HG02642 (cell line): ENCODE measurements at regions not wholly inside any gene's neighbourhood (a gene's known extent, or its start where the extent isn't known, plus 50 kb on each side); places are given as distances from the start of the nearest gene placed in this dataset.

Experiments used
- ATAC-seq: cut with Tn5 transposase; IDR thresholded peaks from one replicate; pipeline ENCODE4 v1.9.1; 2021; ENCODE audit warnings: mild to moderate bottlenecking; ENCODE audit not compliant: unreplicated experiment, poor library complexity

DNA sequence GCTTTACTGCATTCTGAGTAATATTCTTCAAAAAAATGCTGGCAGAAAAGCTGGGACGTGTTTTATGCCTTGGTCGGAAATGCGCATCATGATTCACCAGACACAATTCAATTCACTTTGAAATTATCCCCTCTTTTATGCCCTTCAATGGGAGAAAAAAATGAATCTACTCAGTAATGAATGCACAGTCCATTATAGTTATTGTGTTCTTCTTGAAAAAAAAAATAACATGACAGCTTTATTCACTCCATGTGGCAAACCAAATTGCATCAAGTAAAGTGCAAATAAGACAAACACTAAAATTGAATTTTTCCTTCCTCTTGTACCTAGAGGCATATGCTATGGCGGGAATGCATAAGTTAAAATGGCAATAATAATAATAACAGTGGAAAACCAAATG is 159.4 kb upstream of the IFNG-AS1 start:
- ATAC-seq: no peak

DNA sequence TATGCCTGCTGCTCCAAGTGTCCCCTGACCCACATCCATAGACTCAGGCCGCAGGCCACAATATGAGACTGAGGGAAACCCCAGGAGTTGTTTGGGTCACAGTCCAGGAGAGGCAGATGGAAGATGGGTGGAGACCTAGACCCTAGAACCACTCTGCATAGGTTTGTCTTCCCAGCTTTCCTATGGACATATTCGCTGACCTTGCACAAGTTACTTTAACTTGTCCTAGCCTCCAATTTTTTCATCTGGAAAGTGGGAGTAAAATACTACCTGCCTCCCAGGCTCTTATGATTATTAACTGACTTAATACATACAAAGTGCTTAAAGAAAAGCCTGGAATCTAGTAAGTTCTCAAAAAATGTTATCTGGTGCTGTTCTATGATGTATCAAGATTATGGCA is 157.1 kb upstream of the IFNG-AS1 start:
- no peak for ATAC-seq

DNA sequence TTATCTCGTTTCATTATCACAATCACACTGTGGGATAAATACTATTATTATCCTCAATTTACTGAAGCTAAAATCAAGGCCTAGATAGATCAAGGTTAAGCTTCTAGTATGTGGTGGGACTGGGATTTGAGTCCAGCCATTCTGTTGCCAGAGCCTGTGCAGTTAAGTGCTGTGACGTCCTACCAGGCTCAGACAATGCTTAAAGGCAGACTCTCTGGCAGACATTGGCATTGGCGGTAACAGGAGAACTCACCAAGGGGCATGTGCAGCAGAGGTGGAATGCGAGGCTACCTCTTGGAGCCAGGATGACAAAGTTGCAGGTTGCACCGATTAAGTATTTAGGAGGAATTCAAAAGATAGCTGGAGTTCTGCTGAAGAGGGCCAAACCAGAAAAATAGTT is 155.6 kb upstream of the IFNG-AS1 start:
- no peak for ATAC-seq

DNA sequence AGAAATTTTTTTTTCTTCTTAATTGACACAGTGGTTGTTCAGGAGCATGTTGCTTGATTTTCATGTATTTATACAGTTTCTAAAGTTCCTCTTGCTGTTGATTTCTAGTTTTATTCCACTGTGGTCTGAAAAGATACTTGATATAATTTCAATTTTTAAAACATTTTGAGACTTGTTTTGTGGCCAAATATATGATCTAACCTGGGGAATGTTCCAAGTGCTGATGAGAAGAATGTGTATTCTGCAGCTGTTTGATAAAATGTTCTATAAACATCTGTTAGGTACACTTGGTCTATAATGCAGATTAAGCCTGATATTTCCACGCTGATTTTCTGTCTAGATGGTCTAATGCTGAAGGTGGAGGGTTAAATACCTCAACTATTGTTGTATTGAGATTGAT is 151.4 kb upstream of the IFNG-AS1 start:
- ATAC-seq: no peak

DNA sequence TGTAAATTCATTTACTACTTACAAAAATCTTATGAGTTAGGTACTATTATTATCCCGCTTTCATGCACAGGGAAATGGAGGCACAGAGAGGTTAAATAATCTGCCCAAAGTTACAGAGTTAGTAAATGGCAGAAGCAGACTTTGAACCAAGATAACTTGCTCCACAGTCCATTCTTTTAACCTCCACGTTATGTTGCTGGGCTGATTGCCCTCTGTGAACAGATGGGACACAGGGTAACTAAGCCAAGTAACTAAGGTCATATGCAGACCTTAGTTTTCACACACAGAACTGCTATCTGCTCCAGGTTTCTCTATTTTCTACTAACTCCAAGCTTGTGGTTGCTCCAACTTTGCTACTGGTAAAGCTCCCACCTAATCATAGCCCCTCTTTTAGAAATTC is 147.1 kb upstream of the IFNG-AS1 start:
- no peak for ATAC-seq

DNA sequence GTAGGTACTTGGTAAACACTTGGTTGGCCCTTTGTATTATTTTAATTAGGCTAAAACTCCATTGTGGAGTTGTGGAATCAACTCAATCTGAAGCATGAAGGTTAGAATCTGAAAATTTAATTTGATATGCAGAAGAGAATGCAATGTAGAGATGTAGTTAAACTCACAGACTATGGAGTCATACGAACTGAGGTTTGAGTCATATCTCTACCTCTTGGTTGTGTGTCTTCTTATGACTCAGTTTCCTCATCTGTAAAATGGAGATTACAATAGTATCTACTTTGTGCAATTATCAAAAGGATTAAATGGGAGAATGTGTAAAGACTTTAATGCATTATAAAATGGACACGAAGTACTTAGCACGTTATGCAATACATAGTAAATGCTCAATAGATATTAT is 146.0 kb upstream of the IFNG-AS1 start:
- ATAC-seq: no peak

DNA sequence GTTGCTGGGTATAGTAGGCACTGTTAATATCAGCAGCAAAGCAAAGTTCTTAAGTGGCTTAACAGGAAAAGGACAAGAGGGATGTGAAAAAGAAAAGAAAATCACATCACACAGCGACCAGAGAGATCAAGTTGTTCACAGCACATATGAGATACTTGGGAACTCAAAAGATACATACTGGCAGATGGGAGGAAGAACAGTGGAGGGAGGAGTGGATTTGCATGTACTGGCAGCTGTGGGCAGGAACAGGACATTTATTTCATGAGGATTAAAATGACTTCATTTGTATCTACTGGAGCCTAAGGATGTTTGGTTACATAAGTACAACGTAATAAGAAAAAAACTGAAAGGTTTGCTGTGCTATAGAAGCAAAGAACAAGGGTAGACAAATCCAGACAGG is 136.5 kb upstream of the IFNG-AS1 start:
- no peak for ATAC-seq

DNA sequence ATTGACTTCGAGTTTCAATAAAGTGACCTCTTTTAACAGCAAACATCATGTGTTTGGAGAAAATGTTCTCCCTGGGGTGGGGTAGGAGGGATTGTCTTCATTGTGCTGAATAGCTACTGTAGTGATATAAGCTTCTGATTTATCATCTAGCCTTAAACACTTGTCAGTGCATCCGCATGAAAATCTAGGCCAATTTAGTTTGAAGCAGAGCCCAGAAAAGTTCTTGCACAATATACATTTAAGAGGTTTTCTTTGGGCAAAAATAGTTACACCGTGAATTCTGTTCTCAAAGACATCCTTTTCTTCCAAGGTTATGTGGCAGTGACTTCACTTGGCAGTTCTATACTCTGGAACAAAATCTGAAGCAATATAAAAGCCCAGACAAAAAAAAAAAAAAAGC is 136.0 kb upstream of the IFNG-AS1 start:
- ATAC-seq: no peak

DNA sequence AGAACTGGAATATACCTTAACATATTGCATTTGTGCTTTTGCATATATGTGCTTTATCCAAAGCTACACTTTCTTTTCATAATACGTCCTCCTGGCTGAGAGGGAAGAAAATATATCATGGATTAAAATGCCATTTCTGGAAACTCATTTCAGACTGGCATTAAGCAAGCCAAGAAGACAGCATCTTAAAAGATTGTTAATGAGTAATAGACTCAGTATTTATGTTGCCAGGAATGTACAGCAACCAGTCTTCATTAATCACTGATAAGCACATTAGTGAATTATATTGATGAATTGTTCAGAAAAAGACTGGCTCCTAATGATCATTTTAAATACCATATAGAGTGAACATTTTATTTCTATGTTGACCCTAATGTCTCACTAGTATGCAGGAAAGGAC is 134.9 kb upstream of the IFNG-AS1 start:
- no peak for ATAC-seq

DNA sequence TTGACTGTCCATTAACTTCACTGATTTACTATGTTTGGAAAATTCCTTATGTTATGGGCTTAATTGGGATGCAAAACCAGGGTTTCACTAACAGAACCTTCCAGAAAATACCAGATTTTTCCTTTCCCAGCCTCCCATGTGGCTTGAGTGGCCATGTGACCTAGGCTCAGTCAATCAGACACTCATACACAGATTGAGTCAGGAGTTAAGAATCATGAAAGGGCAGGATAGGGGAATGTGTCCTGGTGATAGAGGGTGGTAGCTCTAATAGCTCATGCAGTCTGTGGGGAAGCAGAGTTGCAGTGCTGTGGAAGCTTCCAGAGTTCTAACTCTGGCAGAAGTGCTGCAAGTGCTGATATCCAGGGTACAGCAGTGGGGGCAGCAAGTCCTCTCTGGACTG is 134.1 kb upstream of the IFNG-AS1 start:
- no peak for ATAC-seq

DNA sequence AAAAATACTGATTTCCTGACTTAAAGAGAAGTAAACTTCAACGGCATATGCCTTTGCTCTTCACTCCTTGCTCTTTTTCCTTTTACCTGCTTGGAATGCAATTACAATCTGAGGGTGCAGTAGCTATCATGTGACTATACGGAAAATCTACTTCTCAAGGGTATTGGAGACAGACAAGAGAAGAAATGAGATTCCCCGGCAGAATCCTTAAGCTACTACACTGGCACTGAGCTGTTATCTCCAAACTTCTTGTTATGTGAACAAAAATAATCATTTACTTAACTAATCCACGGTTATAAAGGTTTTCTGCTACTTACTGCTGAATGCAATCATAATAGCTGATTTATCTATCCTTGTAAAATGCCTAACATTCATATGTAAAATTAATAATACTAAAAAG is 118.0 kb upstream of the IFNG-AS1 start:
- ATAC-seq: no peak

DNA sequence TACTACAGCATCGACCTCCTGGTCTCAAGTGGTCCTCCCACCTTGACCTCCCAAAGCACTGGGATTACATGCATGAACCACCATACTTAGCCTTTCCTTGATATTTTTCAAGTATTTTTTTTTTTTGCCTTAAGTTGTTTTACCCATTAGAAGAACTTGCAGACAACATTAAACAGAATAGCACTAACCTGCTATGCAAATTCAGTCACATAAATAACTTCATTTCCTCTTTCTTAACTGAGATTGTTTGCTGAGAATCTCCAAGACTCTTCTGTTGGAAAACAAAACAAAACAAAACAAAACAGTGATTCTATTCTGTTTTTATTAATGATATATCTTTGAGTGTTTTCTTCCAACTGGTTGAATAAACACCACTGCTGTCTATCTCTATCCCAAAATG is 115.9 kb upstream of the IFNG-AS1 start:
- ATAC-seq: no peak

DNA sequence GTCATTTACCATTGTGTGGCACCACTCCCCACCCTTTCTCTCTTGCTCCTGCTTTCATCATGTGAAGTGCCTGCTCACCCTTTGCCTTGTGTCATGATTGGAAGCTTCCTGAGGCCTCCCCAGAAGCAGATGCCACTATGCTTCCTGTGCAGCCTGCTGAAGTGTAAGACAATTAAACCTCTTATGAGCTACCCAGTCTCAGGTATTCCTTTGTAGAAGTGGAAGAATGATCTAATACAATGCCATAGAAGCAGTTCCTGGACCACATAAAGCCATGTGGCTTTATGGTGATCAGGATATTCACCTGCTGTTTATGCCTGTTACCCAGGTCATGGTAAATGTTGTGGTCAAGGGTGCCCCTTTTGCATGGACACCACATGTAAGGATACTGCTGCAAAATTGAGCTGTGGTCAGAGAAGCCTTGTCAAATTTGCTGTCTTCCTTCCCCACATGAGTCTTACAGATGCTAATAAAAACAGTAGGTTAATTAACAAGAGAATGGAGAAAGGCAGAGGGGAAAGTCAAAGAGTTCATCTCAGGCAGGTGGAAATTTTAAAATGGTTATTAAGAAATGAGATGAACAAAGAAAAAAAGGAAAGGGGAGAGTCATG is 112.8 kb upstream of the IFNG-AS1 start:
- ATAC-seq: no peak

DNA sequence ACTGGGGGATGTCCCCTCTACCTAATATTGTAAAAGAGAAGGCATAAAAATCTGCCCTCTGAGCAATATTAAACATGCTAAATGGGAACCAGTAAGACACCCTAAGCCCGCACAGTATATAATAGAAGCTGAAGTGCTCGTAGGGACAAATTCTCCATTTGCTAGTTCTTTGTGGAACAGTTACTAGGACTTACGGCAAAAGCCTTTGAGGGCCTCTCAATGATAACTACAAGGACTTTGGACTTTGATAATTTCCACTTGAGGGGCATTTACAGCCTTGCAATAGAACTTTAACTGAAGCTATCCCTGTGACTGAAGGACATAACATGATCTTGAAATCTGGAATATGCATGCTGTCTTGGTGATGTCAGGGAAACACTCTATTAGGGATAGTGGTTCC is 111.5 kb upstream of the IFNG-AS1 start:
- no peak for ATAC-seq

DNA sequence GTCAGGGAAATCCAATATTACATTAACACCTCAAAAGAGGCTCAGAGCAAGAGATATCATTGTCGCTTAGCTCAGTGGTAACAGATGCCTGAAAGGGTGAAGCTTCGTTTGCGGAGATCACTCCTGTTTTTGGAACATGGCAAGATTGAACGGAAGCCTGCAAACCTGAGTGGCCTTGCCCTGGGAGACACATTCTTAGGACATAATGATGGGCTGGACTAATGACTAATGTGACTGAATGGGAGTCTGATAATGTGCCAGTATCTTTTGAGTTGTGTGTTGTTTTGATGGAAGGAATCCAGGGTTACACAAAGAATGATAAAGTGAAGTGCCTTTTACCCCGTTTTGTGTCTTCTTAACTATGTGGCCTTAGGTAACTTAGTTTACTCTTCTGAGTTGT is 109.3 kb upstream of the IFNG-AS1 start:
- ATAC-seq: no peak

DNA sequence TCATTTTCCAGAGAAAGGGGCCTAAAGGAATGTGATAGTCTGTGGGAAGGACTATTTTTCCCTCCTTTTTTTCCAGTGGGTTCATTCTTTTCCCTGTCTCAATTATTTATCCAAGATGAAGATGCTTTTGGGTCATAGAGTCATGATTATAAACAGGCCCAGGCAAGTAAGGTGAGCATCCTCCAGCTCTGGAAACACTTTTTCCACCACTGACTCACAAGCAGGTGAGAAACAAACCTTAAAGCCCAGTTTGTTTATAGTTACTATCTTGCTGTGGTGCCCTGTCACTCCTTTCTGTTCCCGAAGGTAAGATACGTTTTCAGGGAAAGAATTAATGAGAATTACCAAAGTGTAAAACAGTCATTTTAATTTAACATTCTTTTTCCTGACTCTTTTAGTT is 107.7 kb upstream of the IFNG-AS1 start:
- no peak for ATAC-seq

DNA sequence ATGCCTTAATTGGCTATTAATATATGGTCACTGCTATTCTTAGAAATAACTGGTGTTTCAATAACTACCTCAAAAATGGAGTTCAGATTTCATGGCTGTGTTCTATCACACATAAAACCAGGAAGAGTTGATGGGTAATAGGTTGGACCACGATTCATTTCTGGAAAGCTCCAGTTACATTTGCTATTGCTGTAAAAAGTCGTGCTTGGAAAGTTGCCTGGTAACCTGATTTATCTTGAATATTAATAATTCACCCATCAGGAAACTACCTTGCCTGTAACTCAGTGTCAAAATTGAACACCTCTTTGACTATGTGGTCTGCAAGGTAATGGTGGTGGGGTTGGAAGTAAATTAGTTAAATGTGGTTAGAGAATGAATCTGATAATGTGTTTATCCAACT is 104.7 kb upstream of the IFNG-AS1 start:
- ATAC-seq: no peak

DNA sequence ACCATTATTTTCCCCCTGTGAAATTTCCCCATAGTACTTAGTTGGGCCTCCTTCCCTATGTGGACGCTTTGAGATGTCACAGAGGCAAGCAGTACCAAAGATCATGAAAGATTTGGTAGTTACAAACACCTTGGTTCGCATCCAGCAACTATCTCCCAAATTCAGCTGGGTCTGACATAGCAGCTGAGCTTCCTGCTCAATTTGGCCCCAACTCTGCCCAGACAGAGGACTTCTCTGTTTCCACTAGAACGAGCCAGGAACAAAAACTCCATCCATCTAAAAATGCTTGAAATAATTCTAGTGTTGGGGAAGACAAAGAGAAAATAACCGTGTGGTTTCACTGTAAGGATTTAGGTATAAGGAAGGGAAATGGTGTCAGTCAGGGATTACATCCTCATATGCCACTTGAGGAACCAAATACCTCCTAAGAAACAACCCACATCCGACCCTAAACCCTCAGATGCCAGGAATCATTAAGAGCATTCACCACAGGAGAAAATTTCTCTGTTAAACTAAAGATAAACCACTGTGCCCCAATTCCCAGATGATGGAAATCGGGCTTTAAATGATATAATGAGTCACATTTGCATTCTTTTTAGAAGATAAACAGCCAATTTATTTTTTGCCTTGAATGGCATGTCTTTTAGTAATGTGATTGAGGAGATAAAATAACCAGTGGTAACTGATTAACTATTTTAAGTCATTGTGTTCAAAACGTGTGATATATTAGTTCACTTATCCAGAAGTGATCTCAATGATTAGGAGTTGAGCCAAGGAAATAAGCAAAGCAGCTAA is 103.7 kb upstream of the IFNG-AS1 start:
- no peak for ATAC-seq

DNA sequence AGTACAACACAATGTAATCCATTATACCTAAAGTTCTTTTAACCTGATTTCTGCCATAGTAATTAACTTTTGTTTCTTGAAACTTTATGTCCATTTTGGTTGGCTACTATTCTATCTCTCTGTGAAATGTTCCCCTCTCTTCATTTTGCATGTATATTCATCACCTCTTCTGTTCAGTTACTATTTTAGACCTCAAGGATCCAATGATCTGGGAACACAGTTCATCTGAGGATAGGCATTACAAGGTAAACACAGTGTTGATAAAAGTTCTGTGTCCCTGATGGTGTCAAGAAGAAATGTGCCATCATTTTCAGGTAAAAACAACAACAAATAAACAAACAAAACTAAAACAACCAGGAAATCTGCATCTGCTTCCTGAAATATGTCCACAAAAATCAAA is 102.2 kb upstream of the IFNG-AS1 start:
- ATAC-seq: no peak

DNA sequence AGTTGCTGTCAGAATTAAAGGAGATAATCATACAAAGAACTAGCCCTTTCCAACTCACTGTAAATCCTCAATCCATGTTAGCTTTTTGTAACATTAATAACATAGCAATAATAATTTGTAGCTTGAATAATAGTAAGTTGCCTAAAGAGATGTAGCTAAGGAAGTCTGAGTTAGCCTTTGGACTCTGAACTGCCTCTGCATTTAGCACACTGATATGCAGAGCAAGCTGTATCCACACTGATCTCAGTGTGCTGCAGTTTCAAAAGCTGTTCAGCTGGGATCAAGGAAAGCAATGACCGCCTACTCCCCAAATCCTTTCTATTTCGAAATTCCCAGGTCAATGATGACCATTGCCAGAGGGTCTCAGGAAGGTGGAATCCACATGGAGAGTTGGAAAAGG is 99.3 kb upstream of the IFNG-AS1 start:
- no peak for ATAC-seq

DNA sequence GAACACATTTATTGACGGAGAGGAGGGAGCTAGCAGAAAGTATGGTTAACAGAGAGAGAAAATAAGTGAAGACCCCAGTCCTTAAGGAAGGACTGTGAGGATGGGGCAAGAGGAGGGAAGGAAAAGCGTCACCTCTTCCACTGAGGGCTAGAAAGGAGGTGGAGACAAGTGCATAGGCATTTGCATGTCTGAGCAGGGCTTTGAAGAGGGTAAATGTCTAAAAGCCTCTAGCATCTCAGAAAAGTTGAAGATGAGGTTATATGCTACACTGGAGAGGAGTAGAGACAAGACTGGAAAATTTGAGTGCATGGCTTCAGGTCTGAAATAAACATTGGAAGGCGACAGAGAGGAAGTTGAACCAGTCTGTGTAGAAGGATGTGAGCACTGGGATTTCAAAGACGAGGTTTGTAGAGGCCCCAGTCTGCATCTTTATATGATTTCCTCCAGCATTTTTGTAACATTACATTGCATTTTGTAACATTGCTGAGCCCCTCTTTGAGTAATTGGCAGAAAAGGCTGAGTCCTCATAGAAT is 98.5 kb upstream of the IFNG-AS1 start:
- ATAC-seq: no peak

DNA sequence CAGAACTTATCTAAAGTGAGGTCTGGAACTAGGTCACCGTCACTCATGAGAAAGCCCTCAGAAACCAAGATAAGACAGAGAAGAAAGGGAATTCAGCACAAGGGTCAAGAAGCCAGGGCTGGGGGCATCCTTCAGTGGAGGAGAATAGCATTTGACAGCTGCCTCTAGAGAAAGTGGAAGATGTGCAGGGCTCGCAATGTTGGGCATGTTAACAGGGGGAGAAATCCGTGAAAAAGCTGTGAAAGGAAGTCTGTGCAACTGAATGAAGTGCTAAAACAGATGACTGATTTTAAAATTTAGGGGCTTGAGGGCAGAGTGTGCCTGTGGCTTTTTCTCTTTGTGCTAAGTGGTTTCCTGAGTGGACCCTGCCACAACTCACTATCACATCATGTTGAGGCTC is 97.7 kb upstream of the IFNG-AS1 start:
- ATAC-seq: no peak
